RWPE1 (cell line): ENCODE measurements at regions not wholly inside any gene's neighbourhood (a gene's known extent, or its start where the extent isn't known, plus 50 kb on each side); places are given as distances from the start of the nearest gene placed in this dataset.
"Not testable (repeated sequence)": the region's sequence is repeated elsewhere in the genome, so short reads cannot be mapped to it uniquely, and the experiment has no call there.

Experiments used
- CTCF ChIA-PET: fragments of 350-600 bp; sonication (Branson Sonifier 250); formaldehyde crosslinking; extraction: SDS; loops from one replicate; lab custom pipeline; 2021; lab: Yijun Ruan, JAX
- POLR2A ChIA-PET: fragments of 400-600 bp; formaldehyde crosslinking; extraction: SDS; loops from one replicate; lab custom pipeline; 2020; ENCODE audit warnings: antibody characterized with exemption; ENCODE audit not compliant: low non-redundant PET; lab: Yijun Ruan, JAX
- DNase-seq: peaks from one replicate; pipeline ENCODE4 v3.0.0; 2012; ENCODE audit warnings: low spot score
- H3K27ac ChIP-seq: fragments of 450-650 bp; 2 replicates; pipeline ENCODE4 v1.5.1; 2017
- TF ChIP-seq, protein P1 (sequence below): fragments of 450-650 bp; conservative IDR thresholded peaks from 2 replicates; pipeline ENCODE4 v1.5.1; 2017; ENCODE audit warnings: low read depth, mild to moderate bottlenecking

DNA sequence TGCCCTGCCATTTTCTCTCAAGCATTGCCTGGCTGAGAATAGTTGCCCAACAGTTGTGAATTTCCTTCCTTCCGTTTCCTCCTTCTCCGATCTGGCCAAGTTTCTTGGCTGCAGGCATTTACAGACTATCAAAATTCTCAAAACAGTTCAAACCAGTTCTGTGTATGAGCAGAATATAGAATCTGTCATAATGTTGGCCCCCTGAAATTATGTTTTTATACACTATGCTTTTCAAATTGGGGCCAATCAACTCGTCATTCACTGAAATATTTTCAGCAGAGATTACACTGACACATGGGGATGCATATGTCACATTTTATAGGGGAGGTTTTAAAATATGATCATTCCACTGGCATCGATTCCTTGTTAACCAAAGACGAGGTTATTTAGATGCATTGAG is 284.2 kb upstream of the TMTC4 start:
- CTCF ChIA-PET = no interaction called here
- DNase-seq = no peak
- POLR2A ChIA-PET = no interaction called here
- H3K27ac ChIP-seq = no peak overlapping the region
- TF ChIP-seq, protein P1, sequence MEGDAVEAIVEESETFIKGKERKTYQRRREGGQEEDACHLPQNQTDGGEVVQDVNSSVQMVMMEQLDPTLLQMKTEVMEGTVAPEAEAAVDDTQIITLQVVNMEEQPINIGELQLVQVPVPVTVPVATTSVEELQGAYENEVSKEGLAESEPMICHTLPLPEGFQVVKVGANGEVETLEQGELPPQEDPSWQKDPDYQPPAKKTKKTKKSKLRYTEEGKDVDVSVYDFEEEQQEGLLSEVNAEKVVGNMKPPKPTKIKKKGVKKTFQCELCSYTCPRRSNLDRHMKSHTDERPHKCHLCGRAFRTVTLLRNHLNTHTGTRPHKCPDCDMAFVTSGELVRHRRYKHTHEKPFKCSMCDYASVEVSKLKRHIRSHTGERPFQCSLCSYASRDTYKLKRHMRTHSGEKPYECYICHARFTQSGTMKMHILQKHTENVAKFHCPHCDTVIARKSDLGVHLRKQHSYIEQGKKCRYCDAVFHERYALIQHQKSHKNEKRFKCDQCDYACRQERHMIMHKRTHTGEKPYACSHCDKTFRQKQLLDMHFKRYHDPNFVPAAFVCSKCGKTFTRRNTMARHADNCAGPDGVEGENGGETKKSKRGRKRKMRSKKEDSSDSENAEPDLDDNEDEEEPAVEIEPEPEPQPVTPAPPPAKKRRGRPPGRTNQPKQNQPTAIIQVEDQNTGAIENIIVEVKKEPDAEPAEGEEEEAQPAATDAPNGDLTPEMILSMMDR = no peak

DNA sequence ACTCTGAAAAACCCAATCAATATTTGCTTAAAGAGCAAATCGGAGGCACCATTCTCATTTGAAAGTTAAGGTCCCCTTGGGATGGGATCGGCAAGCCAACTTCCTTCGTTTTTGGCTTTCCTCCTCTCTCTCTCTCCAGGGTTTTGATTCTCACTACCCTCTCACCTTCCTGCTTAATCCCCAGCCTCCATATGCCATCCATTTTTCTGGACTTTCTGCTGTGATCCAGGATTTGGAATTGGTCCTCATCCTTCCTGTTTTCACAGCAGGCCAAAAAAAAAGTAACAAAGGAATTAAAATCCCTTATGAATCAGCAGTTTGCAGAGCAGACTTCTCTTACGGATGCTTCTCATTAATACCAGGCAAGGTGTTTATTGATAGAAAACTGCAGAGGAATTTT is 283.1 kb upstream of the TMTC4 start:
- POLR2A ChIA-PET = no interaction called here
- no peak for DNase-seq
- TF ChIP-seq, protein P1 = no peak
- CTCF ChIA-PET = no interaction called here
- no peak overlapping the region for H3K27ac ChIP-seq

DNA sequence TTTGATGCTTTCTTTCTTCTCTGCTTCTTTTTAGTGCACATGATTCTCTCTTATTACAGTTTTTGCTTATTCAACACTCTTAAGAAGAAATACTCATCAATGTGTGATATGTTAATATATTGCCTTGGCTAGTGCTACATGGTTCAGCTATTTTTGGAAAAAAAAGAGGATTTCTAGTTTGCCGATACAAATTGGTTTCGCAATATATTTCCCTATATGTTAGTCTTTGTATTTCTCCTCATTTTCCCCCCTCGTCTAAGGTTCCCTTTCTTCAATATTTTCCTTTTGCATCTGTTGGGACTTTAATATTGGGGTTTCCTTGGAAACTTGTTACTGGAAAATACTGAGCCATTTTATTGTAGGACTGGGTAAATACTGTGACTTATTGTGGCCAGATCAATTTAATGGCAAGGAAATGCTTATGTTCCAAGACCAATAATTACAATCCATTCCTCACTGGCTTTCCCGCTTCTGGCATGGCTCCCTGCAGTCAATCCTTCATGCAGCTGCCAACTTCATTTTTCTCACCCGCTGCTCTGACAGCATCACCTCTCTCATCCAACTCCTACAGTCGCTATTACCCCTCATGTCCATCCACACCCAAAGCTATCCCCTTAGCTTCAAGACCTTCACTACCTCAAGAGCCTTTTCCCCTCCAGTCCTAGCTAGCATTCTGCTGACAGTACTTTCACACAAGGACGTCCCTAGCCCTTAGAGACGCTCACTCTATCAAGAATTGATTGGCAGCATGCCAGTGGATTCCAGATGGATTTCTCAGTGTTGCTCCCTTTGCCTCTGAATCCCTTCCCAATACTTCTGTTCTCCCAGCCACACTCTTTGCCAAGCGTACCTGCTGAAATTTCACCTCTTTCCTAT is 280.1 kb upstream of the TMTC4 start:
- H3K27ac ChIP-seq = no peak overlapping the region
- POLR2A ChIA-PET = no interaction called here
- TF ChIP-seq, protein P1 = no peak
- CTCF ChIA-PET = no interaction called here
- no peak for DNase-seq

DNA sequence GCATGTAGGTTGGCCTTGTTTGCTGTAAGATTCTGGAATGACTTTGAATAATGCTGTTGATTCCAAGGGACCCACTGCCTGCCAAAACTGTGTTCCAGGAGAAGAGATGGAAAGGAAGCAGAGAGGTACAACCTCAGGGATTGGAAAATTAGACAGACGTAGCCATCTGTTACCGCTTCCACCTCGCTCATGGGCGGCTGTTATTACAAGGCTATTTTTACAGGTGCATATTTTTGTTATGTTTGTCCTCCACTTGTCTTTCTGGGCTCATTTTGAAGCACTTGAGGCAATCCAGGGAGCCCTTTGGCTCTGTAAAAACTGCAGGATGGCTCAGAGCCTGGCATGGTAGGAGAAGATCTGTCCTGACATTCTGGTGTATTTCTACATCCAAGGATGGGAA is 276.4 kb upstream of the TMTC4 start:
- CTCF ChIA-PET = no interaction called here
- no peak for DNase-seq
- H3K27ac ChIP-seq = no peak overlapping the region
- TF ChIP-seq, protein P1 = no peak
- POLR2A ChIA-PET = no interaction called here

DNA sequence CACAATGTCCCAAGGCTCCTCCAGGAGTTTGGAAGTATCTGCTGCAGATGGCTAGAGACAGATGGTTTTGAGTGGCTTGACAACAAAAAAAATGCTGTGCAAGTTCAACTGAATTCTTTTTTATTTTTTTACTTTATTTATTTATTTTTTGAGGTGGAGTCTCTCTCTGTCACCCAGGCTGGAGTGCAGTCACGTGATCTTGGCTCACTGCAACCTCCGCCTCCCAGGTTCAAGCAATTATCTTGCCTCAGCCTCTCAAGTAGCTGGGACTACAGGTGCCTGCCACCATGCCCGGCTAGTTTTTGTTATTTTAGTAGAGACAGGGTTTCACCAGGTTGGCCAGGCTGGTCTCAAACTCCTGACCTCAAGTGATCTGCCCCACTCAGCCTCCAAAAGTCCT is 274.3 kb upstream of the TMTC4 start:
- CTCF ChIA-PET, DNase-seq, POLR2A ChIA-PET, H3K27ac ChIP-seq: not testable (repeated sequence)

DNA sequence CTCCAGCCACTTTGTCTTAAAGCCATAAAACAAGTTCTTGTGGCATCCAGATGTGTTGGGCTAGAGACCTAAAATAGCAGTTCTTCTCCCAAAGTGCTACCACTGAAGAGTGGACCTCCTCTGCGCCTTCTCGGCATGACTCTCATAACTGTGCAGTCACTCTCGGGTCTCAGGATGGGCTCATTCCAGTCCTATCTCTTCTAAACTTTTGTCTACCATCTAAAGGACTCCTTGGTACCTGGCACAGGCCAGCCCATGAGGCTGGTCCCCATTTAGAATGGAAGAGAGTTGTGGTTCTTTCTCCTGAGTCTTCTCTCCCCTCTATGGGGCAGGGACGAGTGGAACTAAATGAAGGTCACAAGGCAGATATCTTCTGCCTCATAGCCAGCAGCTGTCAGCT is 272.0 kb upstream of the TMTC4 start:
- CTCF ChIA-PET = no interaction called here
- TF ChIP-seq, protein P1 = no peak
- POLR2A ChIA-PET = no interaction called here
- no peak overlapping the region for H3K27ac ChIP-seq
- DNase-seq = no peak

DNA sequence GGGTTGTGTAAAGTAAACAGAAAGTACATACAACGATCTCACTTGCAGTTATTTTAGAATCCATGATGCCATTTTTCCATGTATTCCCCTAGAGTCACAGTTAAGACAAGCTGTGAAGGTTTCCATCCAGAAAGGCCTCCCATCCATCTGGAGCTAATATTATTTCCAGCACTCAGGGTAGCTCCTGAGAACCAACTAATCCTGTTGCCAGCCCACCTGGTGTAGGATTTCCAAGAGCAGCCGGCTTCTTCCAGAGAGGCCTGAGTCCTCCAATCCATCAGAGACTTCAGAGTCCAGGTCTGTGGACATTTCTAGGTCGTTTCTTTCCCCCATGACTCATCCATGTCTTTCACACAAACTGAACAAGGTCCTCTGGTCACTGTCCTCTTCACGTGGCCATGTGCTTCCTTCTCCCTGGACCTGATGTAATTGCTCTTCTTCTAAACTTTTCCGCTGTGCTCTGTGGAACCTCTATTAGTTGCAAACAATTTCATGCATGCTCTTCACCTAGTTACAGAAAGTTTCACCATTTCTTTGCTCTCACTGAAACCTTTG is 270.3 kb upstream of the TMTC4 start:
- ChIA-PET CTCF (no interaction called here), POLR2A (no interaction called here)
- TF ChIP-seq, protein P1 = no peak
- no peak for DNase-seq
- H3K27ac ChIP-seq = no peak overlapping the region
